GM13977 (cell line): ENCODE measurements at regions not wholly inside any gene's neighbourhood (a gene's known extent, or its start where the extent isn't known, plus 50 kb on each side); places are given as distances from the start of the nearest gene placed in this dataset.

Experiments used
- DNase-seq: peaks from one replicate; pipeline ENCODE4 v3.0.0; 2012; ENCODE audit warnings: low spot score
- CTCF ChIP-seq: IDR thresholded peaks from 2 replicates; pipeline ENCODE4 v1.5.1; 2012; ENCODE audit warnings: mild to moderate bottlenecking, control low read depth; ENCODE audit not compliant: insufficient read depth; ENCODE audit errors: extremely low read depth, missing control alignments
- in situ Hi-C: fragments of 300-500 bp; cut with MboI; formaldehyde crosslinking; loops from one replicate; pipeline ENCODE4 v1.12.0; 2022; ENCODE audit warnings: low sequenced_read_pairs, low pct_unique_long_range_greater_than_20kb, mixed read lengths, inconsistent platforms; ENCODE audit not compliant: unreplicated experiment

- in situ Hi-C loops = no loop called here
- DNase-seq = no peak
- TF ChIP-seq CTCF = no peak
Measured at GRCh38 chr11:29217901-29218300, 798.9 kb downstream of the KCNA4 start.

- in situ Hi-C loops = no loop called here
- no peak for TF ChIP-seq CTCF
- DNase-seq = no peak
Measured at GRCh38 chr11:29214833-29215232, 802.0 kb downstream of the KCNA4 start.

- no peak for DNase-seq
Measured at GRCh38 chr11:29211202-29211601, 805.6 kb downstream of the KCNA4 start.

GRCh38 chr11:29210426-29210825, 806.4 kb downstream of the KCNA4 start:
- in situ Hi-C loops = no loop called here
- no peak for TF ChIP-seq CTCF
- no peak for DNase-seq

More at GRCh38 chr11:29211202-29211601, 805.6 kb downstream of the KCNA4 start:
- in situ Hi-C loops = no loop called here
- TF ChIP-seq CTCF = no peak

GRCh38 chr11:29208117-29208516, 808.7 kb downstream of the KCNA4 start:
- in situ Hi-C loops = no loop called here
- TF ChIP-seq CTCF = no peak
- DNase-seq = no peak

GRCh38 chr11:29200791-29201562, 815.9 kb downstream of the KCNA4 start:
- TF ChIP-seq CTCF = no peak
- in situ Hi-C loops = no loop called here
- DNase-seq = no peak
